ENCODE measurements at regions not wholly inside any gene's neighbourhood (a gene's known extent, or its start where the extent isn't known, plus 50 kb on each side); places are given as distances from the start of the nearest gene placed in this dataset.
"Not testable (repeated sequence)": the region's sequence is repeated elsewhere in the genome, so short reads cannot be mapped to it uniquely, and the experiment has no call there.

DNA sequence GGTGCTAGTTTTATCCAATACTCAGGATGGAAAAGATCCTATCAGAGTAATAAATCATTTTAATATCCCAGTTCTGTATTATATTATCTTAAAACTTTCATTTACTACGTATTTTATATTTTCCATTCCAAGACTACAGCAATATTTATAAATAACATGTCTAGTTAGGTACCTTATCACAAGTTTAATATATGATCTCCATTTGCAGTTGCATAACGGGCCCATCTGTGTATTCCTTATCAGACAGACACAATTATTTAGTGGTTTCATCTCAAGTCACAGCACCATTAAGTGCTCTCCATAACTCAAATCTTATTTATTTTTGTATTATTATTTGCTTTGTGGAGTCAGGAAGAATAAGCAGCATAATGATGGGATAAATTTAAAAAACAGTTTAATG is 333.9 kb downstream of the SH2D1A start:
- DNase-seq (ENCODE audit: extremely low read depth, low read depth), result no peak

DNA sequence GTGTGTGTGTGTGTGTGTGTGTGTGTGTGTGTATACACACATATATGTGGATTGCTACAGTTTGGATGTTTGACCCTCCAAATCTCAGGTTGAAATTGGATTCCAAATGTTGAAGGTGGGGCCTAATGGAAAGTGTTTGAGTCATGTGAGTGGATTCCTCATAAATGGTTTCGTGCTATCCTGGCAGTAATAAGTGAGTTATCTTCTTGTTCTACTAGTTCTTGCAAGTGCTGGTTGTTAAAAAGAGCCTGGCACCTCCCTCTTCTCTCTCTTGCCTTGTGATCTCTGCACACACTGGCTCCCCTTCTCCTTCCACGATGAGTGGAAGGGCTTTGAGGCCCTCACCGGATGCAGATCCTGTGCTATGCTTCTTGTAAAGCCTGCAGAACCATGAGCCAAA is 344.1 kb downstream of the SH2D1A start:
- no peak for DNase-seq (ENCODE audit: extremely low read depth, low read depth)

DNA sequence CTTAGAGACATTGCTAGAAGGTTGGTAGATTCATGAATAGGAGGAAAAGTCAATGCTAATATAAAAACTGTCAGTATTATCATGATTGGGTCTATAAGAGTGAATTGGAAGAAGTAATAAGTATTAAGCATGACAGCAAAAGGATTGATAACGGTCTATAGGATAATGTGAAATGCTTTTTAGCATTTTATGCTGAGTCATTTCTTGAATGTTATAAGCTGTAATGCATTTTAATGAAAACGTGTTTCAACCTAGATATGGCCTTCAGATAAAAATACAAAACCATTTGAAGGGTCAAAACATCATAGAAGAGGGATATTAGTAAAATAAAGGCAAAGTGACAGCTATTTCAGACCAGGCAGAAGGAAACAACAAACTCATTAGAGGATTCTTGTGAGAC is 353.5 kb downstream of the SH2D1A start:
- no peak for DNase-seq (ENCODE audit: extremely low read depth, low read depth)

DNA sequence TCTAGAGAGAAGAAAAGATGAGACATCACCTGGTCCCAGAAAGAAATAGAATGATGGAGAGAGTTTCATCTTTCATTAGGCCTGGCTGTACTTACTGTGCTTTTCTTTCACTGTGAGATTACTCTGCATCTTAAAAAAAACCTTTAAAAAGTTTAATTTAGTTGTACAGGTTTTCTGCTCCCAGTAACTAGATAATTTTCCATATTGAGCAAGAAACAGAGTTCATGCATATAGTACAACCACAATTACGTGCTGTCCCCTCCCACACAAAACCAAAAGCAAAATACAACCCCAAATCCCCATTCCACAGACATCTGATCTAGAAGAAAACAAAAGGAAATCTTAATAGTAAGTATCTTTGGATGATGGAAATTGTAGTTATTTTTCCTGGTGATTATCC is 371.2 kb downstream of the SH2D1A start:
- no peak for DNase-seq (ENCODE audit: extremely low read depth, low read depth)

DNA sequence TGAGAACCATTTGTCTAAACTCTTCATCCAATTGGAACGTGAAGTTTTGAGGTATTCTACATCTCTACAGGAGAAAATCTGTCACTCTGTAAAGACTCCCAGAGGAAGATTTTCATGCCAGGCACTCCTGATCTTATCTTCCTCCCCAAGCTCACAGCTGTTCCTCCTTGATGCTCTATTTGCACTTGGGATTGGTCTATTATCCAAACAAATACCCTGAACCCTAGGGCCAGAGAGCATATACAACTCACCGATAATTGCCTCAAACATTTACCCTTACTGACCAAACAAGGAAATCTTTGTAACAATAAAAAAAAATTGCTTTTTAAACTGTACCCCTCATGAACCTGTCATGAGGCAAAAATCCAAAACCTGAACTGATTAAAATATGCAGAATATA is 372.7 kb downstream of the SH2D1A start:
- no peak for DNase-seq (ENCODE audit: extremely low read depth, low read depth)

DNA sequence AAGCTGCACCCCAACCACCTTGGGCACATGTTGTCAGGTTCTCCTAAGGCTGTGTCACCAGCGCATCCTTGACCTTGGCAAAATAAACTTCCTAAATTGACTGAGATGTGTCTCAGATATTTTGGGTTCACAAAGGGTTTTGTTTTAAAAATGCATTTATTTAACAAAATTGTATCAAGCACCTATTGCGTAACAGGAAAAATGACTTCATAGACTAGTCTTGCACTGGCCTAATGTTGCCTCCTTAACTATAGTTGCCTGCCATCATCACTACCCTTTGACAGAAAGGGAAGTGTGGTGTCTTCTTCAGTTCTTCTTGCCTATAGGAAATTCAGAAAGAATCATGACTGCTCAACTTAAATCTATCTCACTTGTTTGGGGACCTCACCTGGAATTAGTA is 374.2 kb downstream of the SH2D1A start:
- no peak for DNase-seq (ENCODE audit: extremely low read depth, low read depth)

DNA sequence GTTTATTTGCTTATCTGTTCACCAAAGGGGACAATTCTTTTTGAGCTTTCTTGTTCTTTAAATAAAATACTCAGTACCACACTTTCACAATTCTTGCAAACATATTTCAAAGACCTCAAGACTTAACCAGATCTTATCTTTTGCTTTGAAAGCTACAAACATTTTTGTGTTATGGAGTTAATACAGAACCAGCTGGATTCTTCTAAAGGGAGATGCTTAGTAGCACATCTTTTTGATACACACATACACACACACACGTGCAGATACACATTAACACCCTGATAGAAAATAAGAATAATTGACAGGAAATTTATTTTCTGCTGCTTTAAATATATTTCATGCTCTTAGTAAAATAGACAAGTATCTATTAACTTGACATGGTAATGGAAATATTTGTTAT is 379.1 kb downstream of the SH2D1A start:
- no peak for DNase-seq (ENCODE audit: extremely low read depth, low read depth)

DNA sequence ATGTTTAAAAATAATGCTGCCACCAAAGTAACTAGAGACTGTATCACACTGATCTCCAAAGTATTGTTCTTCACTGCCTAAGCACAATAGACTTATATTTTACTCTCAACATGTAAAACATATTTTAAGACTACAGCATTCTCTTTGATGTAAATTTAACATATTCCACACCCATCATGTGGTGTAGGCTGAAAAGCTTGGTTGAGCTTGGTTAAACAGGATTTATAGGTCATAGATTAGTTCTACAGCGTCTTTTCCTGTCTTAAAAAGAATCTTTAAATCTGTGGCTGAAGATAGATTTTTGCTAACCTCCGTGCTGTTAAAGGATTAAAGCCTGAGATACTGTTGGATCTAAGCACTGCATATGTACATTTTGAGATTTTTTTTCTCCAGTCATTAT is 379.9 kb downstream of the SH2D1A start:
- DNase-seq (ENCODE audit: extremely low read depth, low read depth), result no peak

DNA sequence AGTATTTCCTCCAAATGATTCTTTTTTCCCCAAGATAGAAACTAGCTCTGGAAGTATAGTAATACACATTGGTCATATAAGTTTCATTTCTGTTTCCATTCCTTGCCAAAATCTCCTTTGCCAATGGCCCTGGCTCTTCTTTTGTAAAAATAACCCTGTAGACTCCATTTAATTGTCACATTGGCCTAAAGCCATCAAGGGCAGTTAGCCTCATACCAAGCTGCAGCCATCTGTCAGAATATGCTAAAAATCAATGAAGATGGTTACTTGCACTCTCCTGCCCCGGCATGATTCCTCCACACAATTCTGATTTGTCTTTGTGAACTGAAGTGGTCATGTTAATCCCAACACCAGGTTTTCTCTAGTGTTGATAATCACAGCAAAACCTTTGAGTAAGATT is 380.5 kb downstream of the SH2D1A start:
- DNase-seq (ENCODE audit: extremely low read depth, low read depth), result no peak

DNA sequence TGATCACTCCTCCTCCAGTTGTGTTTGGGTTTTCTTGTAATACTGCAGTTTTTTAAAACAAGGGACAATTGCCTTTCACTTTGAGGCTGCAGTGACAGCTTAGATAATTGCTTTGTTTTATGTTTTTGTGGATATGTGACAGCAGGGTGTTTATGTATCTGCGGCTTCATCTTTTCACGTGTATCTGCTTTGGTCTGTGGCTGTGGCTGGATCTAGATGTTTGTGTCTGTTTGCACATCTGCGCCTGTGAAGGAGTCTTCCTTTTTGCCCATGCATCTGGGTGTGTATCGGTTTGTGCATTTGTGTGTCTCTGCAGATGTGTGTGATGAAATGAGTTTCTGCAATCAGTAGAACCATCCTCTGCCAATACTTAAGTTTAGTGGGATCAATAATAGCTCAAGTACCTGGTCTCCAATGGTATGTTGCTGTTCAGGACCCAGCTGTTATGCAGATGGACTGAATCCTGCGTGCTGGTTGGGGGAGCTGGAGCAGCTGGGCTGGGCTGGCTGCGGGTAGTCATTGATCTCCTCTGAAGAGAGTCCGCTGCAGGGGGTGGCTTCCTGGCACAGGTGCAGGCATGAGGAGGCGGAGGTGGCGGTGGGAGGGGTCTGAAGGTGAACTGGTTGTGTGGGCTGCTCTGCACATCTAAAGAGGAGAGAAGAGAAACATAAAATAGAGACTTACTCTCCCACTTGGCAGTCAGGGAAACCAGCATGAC is 390.3 kb downstream of the SH2D1A start:
- DNase-seq (ENCODE audit: extremely low read depth, low read depth), result no peak

DNA sequence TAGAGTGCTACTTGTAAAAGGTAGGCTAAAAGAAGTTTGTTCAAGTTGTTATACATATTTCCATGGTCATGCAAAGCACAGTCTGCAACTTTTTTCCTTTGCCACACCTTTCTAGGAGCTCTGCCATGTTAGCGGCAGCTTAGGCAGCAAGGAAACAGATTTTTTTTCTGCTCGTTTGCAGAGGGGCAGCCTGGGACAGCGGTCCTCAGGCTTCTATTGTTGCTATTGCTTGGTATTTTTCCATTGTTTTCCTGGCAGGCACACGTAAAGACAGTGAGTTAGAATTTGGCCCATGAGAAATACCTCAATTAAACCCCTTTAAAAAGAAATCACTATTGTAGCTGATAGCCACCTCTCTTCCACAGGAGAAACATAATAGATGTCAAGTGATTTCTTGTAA is 391.4 kb downstream of the SH2D1A start:
- no peak for DNase-seq (ENCODE audit: extremely low read depth, low read depth)

DNA sequence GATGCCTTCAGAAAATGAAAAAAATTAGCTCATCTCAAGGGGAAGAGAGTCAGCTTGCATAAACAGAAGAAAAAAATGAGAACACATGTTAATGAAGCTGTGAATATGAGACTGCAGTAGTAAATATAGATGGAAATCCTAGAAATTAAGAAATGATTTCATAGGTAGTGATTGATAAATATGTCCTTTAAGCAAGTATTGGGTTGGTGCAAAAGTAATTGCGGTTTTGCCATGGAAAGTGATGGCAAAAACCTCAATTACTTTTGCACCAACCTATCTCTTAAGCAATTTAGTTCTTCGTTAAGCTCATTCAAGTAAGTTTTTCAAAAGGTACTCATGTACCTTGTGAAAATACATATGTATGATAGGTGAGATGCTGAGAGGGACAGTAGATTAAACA is 400.9 kb downstream of the SH2D1A start:
- DNase-seq (ENCODE audit: extremely low read depth, low read depth), result no peak

DNA sequence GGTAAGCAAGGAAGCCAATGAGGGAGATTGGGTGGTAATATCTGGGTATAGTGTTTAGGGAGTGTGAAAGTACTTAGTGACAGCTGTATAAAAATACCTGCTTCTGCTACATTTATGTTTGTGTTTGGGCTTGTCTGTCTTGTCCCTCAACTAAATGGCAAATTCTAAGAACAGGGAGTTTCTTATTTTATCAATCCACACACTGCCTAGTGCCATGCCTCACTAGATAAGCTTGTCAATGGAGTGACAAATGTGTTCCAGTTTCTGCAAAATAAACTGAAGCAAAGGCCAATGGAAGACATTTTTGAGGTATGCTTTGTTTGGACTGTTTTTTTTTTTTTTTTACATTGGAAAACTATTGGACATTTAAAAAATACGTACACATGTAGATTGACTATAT is 418.0 kb downstream of the SH2D1A start:
- no peak for DNase-seq (ENCODE audit: extremely low read depth, low read depth)

DNA sequence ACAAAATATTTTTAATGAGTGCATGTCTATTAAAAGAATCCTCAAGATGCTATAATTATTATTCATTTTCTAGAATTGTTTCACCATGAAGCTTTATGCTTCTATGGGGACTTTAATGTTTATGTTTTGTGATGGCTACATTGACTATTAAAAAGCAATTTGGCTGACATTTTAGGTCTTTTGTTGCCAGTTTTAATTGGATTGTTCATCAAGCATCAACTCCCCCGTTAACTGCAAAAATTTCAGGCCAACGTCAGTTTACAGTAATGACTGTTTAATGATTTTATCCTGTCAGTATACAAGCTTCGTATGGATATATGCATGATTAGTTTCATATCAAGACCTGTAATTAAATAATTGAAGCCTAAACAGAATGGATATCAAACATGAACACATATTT is 422.8 kb downstream of the SH2D1A start:
- no peak for DNase-seq (ENCODE audit: extremely low read depth, low read depth)

DNA sequence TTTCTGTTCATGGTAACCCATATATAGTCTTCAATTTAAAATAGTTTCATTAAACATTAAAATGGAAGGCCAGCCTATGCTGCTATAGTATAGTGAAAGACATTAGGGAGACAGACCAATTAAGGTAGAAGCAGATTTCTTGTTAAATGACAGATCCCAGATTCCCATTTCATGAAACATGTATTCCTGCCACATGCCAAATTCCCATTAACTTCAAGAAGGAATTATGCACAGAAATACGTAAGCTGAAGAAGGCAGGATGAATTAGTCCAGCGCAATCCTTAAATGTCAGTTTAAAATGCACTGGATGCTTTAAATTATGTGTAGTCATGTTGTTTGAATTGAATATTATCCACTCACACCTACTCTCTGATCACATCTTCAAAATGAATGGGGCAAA is 424.9 kb downstream of the SH2D1A start:
- DNase-seq (ENCODE audit: extremely low read depth, low read depth), result no peak

DNA sequence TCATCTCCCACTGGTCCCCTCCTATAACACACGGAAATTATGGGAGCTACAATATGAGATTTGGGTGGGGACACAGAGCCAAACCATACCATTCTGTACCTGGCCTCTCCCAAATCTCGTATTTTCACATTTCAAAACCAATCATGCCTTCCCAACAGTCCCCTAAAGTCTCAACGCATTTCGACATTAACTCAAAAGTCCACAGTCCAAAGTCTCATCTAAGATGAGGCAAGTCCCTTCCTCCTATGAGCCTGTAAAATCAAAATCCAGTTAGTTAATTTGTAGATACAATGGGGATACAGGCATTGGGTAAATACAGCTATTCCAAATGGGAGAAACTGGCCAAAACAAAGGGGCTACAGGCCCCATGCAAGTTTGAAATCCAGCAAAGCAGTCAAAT is 441.9 kb downstream of the SH2D1A start:
- DNase-seq (ENCODE audit: extremely low read depth, low read depth), result not testable (repeated sequence)

DNA sequence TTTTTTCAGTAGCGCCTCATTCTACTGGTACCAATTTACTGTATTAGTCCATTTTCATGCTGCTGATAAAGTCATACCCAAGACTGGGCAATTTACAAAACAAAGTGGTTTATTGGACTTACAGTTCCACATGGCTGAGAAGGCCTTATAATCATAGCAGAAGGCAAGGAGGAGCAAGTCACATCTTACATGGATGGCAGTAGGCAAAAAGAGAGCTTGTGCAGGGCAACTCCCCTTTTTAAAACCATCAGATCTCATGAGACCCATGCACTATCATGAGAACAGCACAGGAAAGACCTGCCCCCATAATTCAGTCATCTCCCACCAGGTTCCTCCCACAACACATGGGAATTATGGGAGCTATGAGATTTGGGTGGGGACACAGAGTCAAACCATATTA is 443.5 kb downstream of the SH2D1A start:
- DNase-seq (ENCODE audit: extremely low read depth, low read depth), result not testable (repeated sequence)

DNA sequence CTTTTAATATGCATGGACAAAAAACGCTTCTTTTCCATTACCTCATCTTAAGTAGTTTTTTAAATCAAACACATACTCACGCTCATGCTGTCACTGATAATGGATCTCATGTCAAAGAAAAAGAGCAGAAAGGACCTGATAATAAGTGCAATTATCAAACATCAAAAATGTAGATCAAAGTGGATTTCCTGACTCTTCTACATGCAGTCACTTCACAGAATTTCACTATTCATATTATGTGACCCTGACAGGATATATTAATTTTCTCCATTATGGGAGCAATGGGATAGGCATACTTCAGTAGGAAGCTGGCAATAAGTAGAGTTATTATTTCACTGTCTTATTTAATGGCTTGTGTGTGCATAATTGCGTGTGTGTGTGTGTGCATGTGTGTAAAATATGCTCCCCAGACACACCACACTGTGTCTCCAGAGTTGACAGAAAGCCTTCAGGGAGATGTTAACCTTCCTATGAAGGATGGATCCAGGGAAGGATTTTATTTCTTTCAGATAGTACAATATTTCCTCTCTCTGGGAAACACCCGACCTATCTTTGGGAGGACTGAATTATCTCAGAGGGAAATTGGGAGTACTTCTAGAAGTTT is 445.2 kb downstream of the SH2D1A start:
- DNase-seq (ENCODE audit: extremely low read depth, low read depth), result no peak

DNA sequence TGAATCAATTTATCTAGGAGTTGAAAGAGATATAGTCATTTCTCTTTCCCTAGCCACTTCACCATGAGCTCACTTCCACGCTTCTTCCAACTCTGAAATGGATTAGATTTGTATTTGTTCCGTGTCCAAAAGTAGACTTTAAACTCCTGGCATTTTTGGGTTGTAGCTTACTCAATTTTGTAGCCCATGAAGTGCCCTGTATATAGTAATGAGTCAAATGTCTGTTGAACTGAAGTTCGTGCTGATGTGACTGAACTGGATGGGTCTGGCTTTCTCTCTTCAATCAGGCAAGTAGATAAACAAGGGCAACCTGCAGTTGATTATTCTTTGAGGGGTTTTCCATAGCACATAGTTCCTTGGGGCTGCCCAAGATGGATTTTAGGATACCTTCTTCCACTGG is 450.6 kb downstream of the SH2D1A start:
- DNase-seq (ENCODE audit: extremely low read depth, low read depth), result no peak

DNA sequence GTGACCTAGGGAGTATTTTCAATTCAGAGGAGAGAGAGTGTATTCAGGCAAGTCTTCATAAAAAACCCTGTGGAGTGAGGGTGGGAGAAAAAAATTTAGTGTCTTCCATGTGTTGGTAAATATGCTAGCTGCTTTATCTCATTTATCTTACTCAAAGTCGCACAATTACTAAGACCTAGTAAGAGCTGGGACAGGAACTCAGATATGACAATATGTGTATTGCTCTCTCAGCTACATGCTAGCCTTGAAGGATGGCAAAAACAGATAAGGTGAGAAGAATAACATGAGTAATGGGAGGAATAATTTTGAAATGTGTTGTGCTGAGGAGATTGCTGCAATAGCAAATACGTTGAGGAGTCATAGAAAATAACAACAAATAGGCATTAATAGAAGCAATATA is 458.6 kb downstream of the SH2D1A start:
- no peak for DNase-seq (ENCODE audit: extremely low read depth, low read depth)

DNA sequence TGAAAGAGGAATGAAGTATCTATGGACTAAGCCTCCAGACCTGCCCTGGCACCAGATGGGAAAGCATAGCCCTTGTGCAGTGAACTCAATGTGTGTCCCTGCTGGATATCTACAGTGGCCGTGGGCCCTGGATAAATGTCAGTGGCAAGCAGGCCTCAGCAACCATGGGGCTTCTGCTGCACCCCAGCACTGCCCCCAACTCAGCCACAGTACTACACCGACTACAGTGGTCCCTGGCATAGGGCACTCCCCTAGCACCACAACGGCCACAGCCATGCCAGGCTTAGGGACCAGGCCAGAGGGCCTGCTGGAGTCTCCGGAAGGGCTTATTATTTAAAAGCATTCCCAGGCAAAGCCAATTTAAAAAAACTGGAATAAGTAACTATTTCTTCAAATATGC is 459.1 kb downstream of the SH2D1A start:
- no peak for DNase-seq (ENCODE audit: extremely low read depth, low read depth)

DNA sequence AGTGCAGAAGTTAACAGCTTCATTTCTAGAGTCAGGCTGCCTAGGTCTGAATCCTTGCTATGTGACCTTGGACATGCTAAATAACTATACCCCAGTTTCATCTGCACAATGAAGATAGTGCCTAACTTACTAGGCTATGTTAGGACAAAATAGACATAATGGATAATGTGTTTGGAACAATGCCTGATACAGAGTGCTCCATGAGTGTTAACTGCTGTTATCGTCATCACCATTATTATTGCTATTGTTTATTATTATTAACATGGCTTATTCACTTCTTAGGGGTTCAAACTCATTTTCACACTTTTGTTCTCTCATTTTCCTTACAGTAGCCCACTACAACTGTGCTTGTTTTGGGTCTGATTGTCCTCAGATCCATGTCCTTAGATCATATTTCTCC is 467.7 kb downstream of the SH2D1A start:
- no peak for DNase-seq (ENCODE audit: extremely low read depth, low read depth)

DNA sequence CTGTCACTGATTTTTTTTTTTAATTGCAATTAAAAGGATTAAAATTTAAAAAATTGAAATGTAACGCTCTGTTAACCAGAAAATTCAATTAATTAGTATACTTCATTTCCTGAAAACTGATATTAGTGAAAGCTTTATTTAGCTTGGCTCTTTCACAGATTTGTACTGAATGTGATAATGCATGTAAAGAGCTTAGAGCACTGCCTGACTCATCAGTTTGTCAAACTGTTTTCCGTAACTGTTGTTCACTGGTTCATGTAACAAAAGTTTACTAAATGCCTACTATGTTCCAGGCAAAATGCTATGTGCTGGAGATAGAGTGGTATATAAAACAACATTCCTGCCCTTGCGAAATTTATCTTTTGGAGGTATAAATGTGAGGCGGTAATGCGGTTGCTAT is 471.7 kb downstream of the SH2D1A start:
- DNase-seq (ENCODE audit: extremely low read depth, low read depth), result no peak

All from NCI-H460 (cell line).